ENCODE measurements at regions not wholly inside any gene's neighbourhood (a gene's known extent, or its start where the extent isn't known, plus 50 kb on each side); places are given as distances from the start of the nearest gene placed in this dataset.

- Histone ChIP-seq H3K27ac (ENCODE audit: control insufficient read depth, insufficient read depth) (no peak overlapping the region), H2AFZ (ENCODE audit: control insufficient read depth, low read depth, low read length) (no peak overlapping the region), H3K4me1 (ENCODE audit: control insufficient read depth, insufficient read depth, low read length) (no peaks in the 10 kb centered on the region), H3K27me3 (replicated peaks in 1 of 2; ENCODE audit: control insufficient read depth in 2 of 2, insufficient read depth in 2 of 2, low read length in 1 of 2) (no peaks in the 10 kb centered on the region), H3K9me3 (replicated peaks; ENCODE audit: control insufficient read depth, insufficient read depth, low read length) (no peaks in the 10 kb centered on the region), H4K20me1 (ENCODE audit: control insufficient read depth, insufficient read depth) (no peaks in the 10 kb centered on the region), H3K36me3 (ENCODE audit: control insufficient read depth in 2 of 2, insufficient read depth in 2 of 2, low read length in 1 of 2) (no peaks in the 10 kb centered on the region), H3K9ac (ENCODE audit: control insufficient read depth, insufficient read depth, low read length) (no peak overlapping the region), H3K4me3 (no peak overlapping the region), H3K79me2 (ENCODE audit: control insufficient read depth, insufficient read depth, low read length) (no peaks in the 10 kb centered on the region), H3K4me2 (ENCODE audit: control insufficient read depth, insufficient read depth) (no peak overlapping the region)
- TF ChIP-seq ZNF274 (IDR thresholded peaks at IDR 0.05; ENCODE audit: insufficient read depth, insufficient read length) (no peak), CUX1 (IDR thresholded peaks at IDR 0.05; ENCODE audit: insufficient replicate concordance, low read depth, low read length) (no peak), HDGF (IDR thresholded peaks at IDR 0.05) (no peak), CBX3 (IDR thresholded peaks at IDR 0.05; ENCODE audit: borderline replicate concordance, low read depth) (no peak), POLR2A (IDR thresholded peaks at IDR 0.05; ENCODE audit: low read depth, low read length) (no peak), STAT1 (conservative IDR thresholded peaks at IDR 0.05) (no peak), TCF7 (IDR thresholded peaks at IDR 0.05; ENCODE audit: borderline replicate concordance) (no peak), RELA (IDR thresholded peaks at IDR 0.05; ENCODE audit: borderline replicate concordance, partially characterized antibody) (no peak), SMC3 (IDR thresholded peaks at IDR 0.05; ENCODE audit: borderline replicate concordance, low read length) (no peak), ZBED1 (IDR thresholded peaks at IDR 0.05; ENCODE audit: borderline replicate concordance) (no peak), ZNF207 (IDR thresholded peaks at IDR 0.05; ENCODE audit: borderline replicate concordance) (no peak), SRF (IDR thresholded peaks at IDR 0.05; ENCODE audit: low read depth in 2 of 2, low read length in 2 of 2) (no peak), PML (IDR thresholded peaks at IDR 0.05; ENCODE audit: low read length) (no peak), NR2C2 (IDR thresholded peaks at IDR 0.05; ENCODE audit: borderline replicate concordance, control insufficient read depth, insufficient read length, low read depth) (no peak)
- no peak for FAIRE-seq
- in situ Hi-C loops (cut with MboI), result no loop called here
- SMC1A ChIA-PET (ENCODE audit: uncharacterized antibody, unreplicated experiment), result no interaction called here
- BruUV-seq (replicated peaks), result no TSS peak
- RAD21 ChIA-PET (ENCODE audit: unreplicated experiment), result no interaction called here
- intact Hi-C loops (cut with micrococcal nuclease; ENCODE audit: unreplicated experiment), result no loop called here
- CTCF ChIA-PET, result no interaction called here
- no peak for ATAC-seq
- 32% methylated on average over 5 of the region's 5 CpGs for WGBS (ENCODE audit: insufficient coverage, insufficient replicate concordance, low lambda C conversion rate, missing lambda C conversion rate)
- POLR2A ChIA-PET, result no interaction called here
- DNase-seq (ENCODE audit: low read depth, low spot score), result no peak
Measured at GRCh38 chr10:36781570-36781969, 343.8 kb upstream of the ANKRD30A start.
